PC-9 (cell line): ENCODE measurements at regions not wholly inside any gene's neighbourhood (a gene's known extent, or its start where the extent isn't known, plus 50 kb on each side); places are given as distances from the start of the nearest gene placed in this dataset.

Experiments
- BruUV-seq: library from RNA; stranded (reverse); fragments of 400-500 nt; replicated peaks from 2 replicates; lab custom pipeline; 2021; lab: Mats Ljungman, UMichigan
- CTCF ChIA-PET: fragments of 300-600 bp; sonication (Branson Sonifier 250); formaldehyde crosslinking; loops from one replicate; lab custom pipeline; 2022; ENCODE audit warnings: antibody characterized with exemption; lab: Charles Lee
- POLR2A ChIA-PET: fragments of 300-600 bp; sonication (Branson Sonifier 250); formaldehyde crosslinking; loops from one replicate; lab custom pipeline; 2022; ENCODE audit warnings: antibody characterized with exemption; ENCODE audit not compliant: unreplicated experiment; lab: Charles Lee
- DNase-seq, 2 experiments: peaks; one replicate each; pipeline versions ENCODE4 v3.0.0 to v3.0.0-alpha.2; 2015 to 2022; ENCODE audit warnings: mixed read lengths in 1 of 2
- H2AFZ ChIP-seq: fragments of 200-600 bp; sonication (generic); 2 replicates; pipeline ENCODE4 v1.8.1; 2017; ENCODE audit warnings: antibody characterized with exemption
- H3F3A ChIP-seq: fragments of 200-600 bp; sonication (generic); 2 replicates; pipeline ENCODE4 v1.8.1; 2017; ENCODE audit warnings: antibody characterized with exemption, mild to moderate bottlenecking, low read depth; ENCODE audit not compliant: insufficient read depth
- H3K27ac ChIP-seq: fragments of 200-600 bp; sonication (generic); 2 replicates; pipeline ENCODE4 v1.6.1; 2016; ENCODE audit warnings: mixed run types
- H3K27me3 ChIP-seq: fragments of 200-600 bp; sonication (generic); 2 replicates; pipeline ENCODE4 v1.6.1; 2016; ENCODE audit warnings: low read depth, mixed run types; ENCODE audit not compliant: insufficient read depth
- H3K36me3 ChIP-seq: fragments of 200-600 bp; sonication (generic); 2 replicates; pipeline ENCODE4 v1.6.1; 2016; ENCODE audit warnings: low read depth, mixed run types
- H3K4me1 ChIP-seq: fragments of 200-600 bp; sonication (generic); replicated peaks from 2 replicates; pipeline ENCODE4 v1.6.1; 2016; ENCODE audit warnings: mixed run types; ENCODE audit not compliant: insufficient read depth
- H3K4me2 ChIP-seq: fragments of 200-600 bp; sonication (generic); 2 replicates; pipeline ENCODE4 v1.6.1; 2017; ENCODE audit warnings: mixed run types
- H3K4me3 ChIP-seq: fragments of 200-600 bp; sonication (generic); 2 replicates; pipeline ENCODE4 v1.6.1; 2016; ENCODE audit warnings: mixed run types
- H3K79me2 ChIP-seq: fragments of 200-600 bp; sonication (generic); 2 replicates; pipeline ENCODE4 v1.6.1; 2017; ENCODE audit warnings: low read depth, mixed run types
- H3K9me2 ChIP-seq: fragments of 200-600 bp; sonication (generic); 2 replicates; pipeline ENCODE4 v1.8.1; 2017; ENCODE audit warnings: mild to moderate bottlenecking; ENCODE audit not compliant: insufficient read depth
- H3K9me3 ChIP-seq: fragments of 200-600 bp; sonication (generic); 2 replicates; pipeline ENCODE4 v1.8.1; 2016; ENCODE audit warnings: low read depth; ENCODE audit not compliant: insufficient read depth
- H4K20me1 ChIP-seq: fragments of 200-600 bp; sonication (generic); 2 replicates; pipeline ENCODE4 v1.8.1; 2017; ENCODE audit not compliant: insufficient read depth
- EZH2 ChIP-seq: fragments of 200-600 bp; sonication (generic); IDR thresholded peaks from 2 replicates; pipeline ENCODE4 v1.8.0; 2017; ENCODE audit warnings: antibody characterized with exemption, low read depth
- intact Hi-C: fragments of 100-400 bp; cut with micrococcal nuclease; formaldehyde crosslinking; loops from one replicate; pipeline ENCODE4 v1.10.0; 2022; ENCODE audit not compliant: unreplicated experiment
- TF ChIP-seq, protein P1 (sequence below): fragments of 200-600 bp; sonication (generic); conservative IDR thresholded peaks from 2 replicates; pipeline ENCODE4 v1.6.1; 2017; ENCODE audit warnings: mixed run types, antibody characterized with exemption, mild to moderate bottlenecking, moderate library complexity

DNA sequence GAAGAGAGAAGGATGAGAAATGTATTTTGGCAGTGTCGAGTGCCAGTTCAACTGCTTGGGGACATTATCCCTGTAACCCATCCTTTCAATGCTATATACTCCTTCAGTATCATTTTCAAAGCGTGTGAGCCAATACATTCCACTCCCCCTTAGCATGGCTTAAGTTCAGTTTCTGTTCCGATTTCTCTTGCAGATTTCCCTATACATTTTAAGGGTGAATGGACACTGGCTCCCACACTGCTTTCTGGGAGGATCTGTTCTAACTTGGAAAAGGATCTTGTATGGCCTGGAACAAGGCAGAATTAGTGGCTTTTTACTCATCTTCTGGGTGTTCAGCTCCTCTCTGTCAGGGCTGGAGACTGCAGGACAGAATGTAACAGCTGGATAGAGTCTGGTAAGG is 333.8 kb downstream of the HAPSTR1 start:
- H3K4me3 ChIP-seq, result no peak overlapping the region
- no TSS peak for BruUV-seq
- H2AFZ ChIP-seq, result no peak overlapping the region
- no peak for DNase-seq
- H3K27ac ChIP-seq, result no peak overlapping the region
- no peaks in the 10 kb centered on the region for H3K9me2 ChIP-seq
- intact Hi-C loops, result no loop called here
- H3K36me3 ChIP-seq, result no peaks in the 10 kb centered on the region
- TF ChIP-seq, protein P1, sequence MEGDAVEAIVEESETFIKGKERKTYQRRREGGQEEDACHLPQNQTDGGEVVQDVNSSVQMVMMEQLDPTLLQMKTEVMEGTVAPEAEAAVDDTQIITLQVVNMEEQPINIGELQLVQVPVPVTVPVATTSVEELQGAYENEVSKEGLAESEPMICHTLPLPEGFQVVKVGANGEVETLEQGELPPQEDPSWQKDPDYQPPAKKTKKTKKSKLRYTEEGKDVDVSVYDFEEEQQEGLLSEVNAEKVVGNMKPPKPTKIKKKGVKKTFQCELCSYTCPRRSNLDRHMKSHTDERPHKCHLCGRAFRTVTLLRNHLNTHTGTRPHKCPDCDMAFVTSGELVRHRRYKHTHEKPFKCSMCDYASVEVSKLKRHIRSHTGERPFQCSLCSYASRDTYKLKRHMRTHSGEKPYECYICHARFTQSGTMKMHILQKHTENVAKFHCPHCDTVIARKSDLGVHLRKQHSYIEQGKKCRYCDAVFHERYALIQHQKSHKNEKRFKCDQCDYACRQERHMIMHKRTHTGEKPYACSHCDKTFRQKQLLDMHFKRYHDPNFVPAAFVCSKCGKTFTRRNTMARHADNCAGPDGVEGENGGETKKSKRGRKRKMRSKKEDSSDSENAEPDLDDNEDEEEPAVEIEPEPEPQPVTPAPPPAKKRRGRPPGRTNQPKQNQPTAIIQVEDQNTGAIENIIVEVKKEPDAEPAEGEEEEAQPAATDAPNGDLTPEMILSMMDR, result no peak
- no peak for TF ChIP-seq EZH2
- no peaks in the 10 kb centered on the region for H4K20me1 ChIP-seq
- CTCF ChIA-PET, result no interaction called here
- POLR2A ChIA-PET, result no interaction called here
- peaks cover 26% of the 10 kb centered on the region for H3K27me3 ChIP-seq
- no peaks in the 10 kb centered on the region for H3F3A ChIP-seq
- no peak overlapping the region for H3K4me2 ChIP-seq
- H3K9me3 ChIP-seq, result no peaks in the 10 kb centered on the region
- no peaks in the 10 kb centered on the region for H3K4me1 ChIP-seq
- H3K79me2 ChIP-seq, result no peaks in the 10 kb centered on the region

DNA sequence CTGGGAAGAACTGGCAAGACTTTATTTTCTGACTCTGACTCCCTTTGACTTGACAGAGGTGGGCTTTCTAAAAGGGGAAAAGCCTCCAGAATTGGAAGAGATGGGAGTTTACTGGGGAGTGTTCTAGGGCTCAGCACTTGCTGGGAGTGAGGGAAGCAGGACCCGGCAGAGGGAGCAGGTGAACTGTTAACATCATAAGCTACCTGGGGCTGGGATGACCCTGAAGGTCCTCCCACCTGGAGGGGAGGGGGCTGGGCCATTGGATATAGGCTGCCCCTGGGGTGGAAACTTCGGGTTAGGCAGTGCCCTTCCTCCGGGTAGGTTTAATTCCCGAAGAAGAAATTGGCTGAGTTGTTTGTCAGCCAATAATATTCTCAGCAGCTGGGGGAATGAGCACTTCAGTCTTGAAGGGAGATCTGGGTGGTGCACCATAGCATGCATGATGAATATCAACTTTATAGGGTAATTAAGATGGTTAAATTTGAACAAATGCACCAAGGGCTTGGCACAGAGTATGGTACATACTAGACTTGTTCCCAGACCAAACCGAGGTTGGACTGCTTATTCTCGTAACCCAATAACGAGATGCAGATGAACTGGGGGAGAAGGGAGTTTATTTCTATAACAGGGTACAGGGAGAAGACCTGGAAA is 337.0 kb downstream of the HAPSTR1 start:
- ChIA-PET POLR2A (no interaction called here), CTCF (no interaction called here)
- no peaks in the 10 kb centered on the region for H4K20me1 ChIP-seq
- no peaks in the 10 kb centered on the region for H3F3A ChIP-seq
- no peaks in the 10 kb centered on the region for H3K79me2 ChIP-seq
- no peaks in the 10 kb centered on the region for H3K27me3 ChIP-seq
- no peak overlapping the region for H3K4me2 ChIP-seq
- H3K27ac ChIP-seq, result no peak overlapping the region
- H3K9me3 ChIP-seq, result no peaks in the 10 kb centered on the region
- no peak overlapping the region for H3K4me3 ChIP-seq
- no peaks in the 10 kb centered on the region for H3K36me3 ChIP-seq
- no peaks in the 10 kb centered on the region for H3K9me2 ChIP-seq
- intact Hi-C loops, result no loop called here
- no TSS peak for BruUV-seq
- H2AFZ ChIP-seq, result no peak overlapping the region
- no peak for DNase-seq
- TF ChIP-seq, protein P1, result no peak
- no peak for TF ChIP-seq EZH2
- no peaks in the 10 kb centered on the region for H3K4me1 ChIP-seq

DNA sequence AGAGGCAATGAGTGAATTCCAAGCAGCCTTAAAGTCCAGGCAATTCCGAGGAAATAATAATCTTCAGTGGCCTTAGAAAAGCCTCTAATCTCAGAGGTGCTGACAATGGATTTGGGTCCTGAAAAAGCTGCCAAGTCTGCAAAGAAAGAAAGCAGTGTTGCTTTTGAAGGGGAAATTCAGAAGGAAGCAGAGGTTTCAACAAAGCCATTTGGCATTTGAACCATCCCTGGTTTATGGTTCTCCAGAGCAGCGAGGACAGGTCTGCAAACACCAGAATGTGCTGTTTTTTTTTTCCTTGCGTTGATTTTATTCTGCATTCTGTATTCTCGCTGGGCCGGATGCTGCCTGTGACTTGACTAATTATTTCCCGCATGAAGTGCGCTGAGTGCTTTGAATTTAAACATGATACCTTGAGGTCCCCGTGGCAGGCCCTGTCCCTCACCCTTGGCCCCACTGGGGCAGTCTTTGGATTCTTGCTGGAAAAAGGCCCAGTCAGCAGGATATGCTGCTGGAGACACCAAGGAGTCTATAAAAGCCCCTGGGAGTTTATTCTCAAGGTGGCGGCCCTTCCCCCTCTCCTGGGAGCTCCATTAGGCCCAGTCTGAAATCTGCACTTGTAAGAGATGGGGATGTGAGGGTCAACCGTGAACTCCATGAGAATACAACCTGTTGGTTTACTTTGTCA is 338.3 kb downstream of the HAPSTR1 start:
- no peaks in the 10 kb centered on the region for H3K27me3 ChIP-seq
- no peak for DNase-seq
- no peaks in the 10 kb centered on the region for H3K79me2 ChIP-seq
- H3K4me2 ChIP-seq, result no peak overlapping the region
- H4K20me1 ChIP-seq, result no peaks in the 10 kb centered on the region
- ChIA-PET POLR2A (no interaction called here), CTCF (no interaction called here)
- H3K4me3 ChIP-seq, result no peak overlapping the region
- intact Hi-C loops, result no loop called here
- no TSS peak for BruUV-seq
- H3F3A ChIP-seq, result no peaks in the 10 kb centered on the region
- no peaks in the 10 kb centered on the region for H3K9me2 ChIP-seq
- H3K4me1 ChIP-seq, result no peaks in the 10 kb centered on the region
- no peak overlapping the region for H2AFZ ChIP-seq
- no peak overlapping the region for H3K27ac ChIP-seq
- no peaks in the 10 kb centered on the region for H3K36me3 ChIP-seq
- no peaks in the 10 kb centered on the region for H3K9me3 ChIP-seq
- no peak for TF ChIP-seq EZH2
- TF ChIP-seq, protein P1, result no peak
